Tibial nerve (tissue), 3 donors: ENCODE measurements at regions not wholly inside any gene's neighbourhood (a gene's known extent, or its start where the extent isn't known, plus 50 kb on each side); places are given as distances from the start of the nearest gene placed in this dataset.

Experiments
- EP300 ChIP-seq, 2 donors: sonication (generic); formaldehyde crosslinking; IDR thresholded peaks; one replicate each; pipeline ENCODE4 v1.6.1; 2017; ENCODE audit warnings: antibody characterized with exemption in 2 of 2, mild to moderate bottlenecking in 1 of 2
- POLR2A ChIP-seq, 2 donors: fragments of 450-650 bp; IDR thresholded peaks; one replicate each; pipeline ENCODE4 v1.6.1; 2017; ENCODE audit warnings: antibody characterized with exemption in 2 of 2, mild to moderate bottlenecking in 2 of 2, moderate library complexity in 2 of 2

DNA sequence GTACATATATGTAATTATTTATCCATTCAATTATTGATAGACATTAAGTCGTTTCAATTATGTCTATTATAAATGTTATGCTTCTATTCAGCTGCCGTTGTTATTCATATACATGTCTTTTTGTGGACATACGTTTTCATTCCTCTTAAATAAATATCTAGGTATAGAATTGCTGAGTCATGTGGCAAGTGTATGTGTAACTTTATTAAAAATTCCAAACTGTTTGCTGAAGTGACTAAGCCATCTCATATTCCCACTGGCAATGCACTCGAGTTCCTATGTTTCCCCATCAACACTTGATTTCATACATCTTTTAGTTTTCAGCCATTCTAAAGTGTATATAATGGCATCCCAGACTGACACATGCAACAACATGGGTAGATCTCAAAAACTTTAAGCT lies 739.7 kb upstream of the POU3F2 start:
- no peak for TF ChIP-seq POLR2A (IDR thresholded peaks at IDR 0.05)
- no peak for TF ChIP-seq EP300 (IDR thresholded peaks at IDR 0.05)
